ENCODE measurements at regions not wholly inside any gene's neighbourhood (a gene's known extent, or its start where the extent isn't known, plus 50 kb on each side); places are given as distances from the start of the nearest gene placed in this dataset.

DNA sequence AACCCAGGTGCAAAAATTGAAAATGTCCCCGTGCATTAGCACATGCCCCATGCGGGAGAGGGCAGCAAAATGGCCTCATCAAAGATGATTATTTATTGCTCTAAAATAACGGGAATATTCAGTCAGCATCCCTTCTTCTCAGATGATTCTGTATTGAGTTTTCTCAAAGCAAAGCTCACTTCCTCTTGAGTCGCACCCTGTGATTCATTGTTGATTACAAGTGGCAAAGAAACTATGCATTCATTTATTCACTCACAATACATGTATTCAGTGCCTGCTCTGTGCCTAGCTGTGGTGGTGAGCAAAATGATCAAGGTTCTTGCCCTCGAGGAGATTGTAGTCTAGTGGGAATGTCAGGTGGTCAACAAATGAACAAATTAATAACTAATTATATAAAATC is 226.0 kb upstream of the KAZN start:
- Mint-ChIP-seq H3K27ac (no peak overlapping the region), H3K27me3 (peaks cover 0 to 19% (median 9%) of the 10 kb centered on the region in 5 donors), H3K9me3 (peaks cover 0 to 3% (median 0%) of the 10 kb centered on the region in 11 donors), H3K36me3 (no peaks in the 10 kb centered on the region), H3K4me1 (no peaks in the 10 kb centered on the region), H3K4me3 (no peak overlapping the region)
- ChIA-PET CTCF (no interaction called here), POLR2A (no interaction called here)
- no peaks in the 10 kb centered on the region for H3K4me1 ChIP-seq (ENCODE audit: control insufficient read depth in 2 of 2, insufficient read depth in 2 of 2, low read length in 2 of 2)
- intact Hi-C loops (cut with micrococcal nuclease), result no loop called here
- DNase-seq (no peak), ATAC-seq (no peak)
- no peaks in the 10 kb centered on the region for H3K36me3 ChIP-seq (ENCODE audit: control insufficient read depth in 2 of 3, insufficient read depth in 3 of 3, low read length in 3 of 3)
- no peak overlapping the region for H3K4me3 ChIP-seq (ENCODE audit: low read length)
- no peaks in the 10 kb centered on the region for H3K9me3 ChIP-seq (ENCODE audit: control insufficient read depth in 2 of 3, low read length in 3 of 3)
- H3K27ac ChIP-seq (ENCODE audit: low read depth, low read length), result no peak overlapping the region
- no peaks in the 10 kb centered on the region for H3K27me3 ChIP-seq (ENCODE audit: control insufficient read depth in 2 of 2, insufficient read depth in 2 of 2, low read length in 2 of 2)

DNA sequence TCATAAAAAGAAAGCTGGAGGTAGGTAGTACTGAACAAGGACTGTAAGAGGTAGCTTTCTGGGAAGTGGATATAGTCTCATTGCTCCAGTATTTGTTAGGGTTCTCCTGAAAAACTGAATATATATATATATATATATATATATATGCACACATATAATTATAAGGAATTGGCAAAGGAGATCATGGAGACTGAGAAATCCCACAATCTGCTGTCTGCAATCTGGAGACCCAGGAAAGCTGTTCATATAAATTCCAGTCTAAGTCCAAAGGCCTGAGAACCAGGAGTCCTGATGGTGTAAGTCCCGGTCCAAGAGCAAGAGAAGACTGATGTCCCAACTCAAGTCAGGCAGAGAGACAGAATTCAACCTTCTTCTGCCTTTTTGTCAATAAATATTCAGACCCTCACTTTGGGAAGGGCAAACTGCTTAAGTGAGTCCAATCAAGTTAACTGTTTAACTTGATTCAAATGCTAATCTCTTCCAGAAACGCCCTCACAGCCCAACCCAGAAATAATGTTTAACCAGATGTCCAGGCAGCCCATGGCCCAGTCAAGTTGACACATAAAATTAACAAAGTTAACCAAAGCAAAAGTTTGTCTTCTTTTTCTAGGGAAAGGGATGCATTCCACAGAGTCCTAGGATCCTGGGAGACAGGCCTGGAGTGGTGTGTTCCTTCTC is 225.3 kb upstream of the KAZN start:
- Histone ChIP-seq H3K9me3 (ENCODE audit: control insufficient read depth in 2 of 3, low read length in 3 of 3) (peaks cover 0 to 1% (median 0%) of the 10 kb centered on the region in 3 experiments), H3K4me1 (ENCODE audit: control insufficient read depth in 2 of 2, insufficient read depth in 2 of 2, low read length in 2 of 2) (no peaks in the 10 kb centered on the region), H3K27me3 (ENCODE audit: control insufficient read depth in 2 of 2, insufficient read depth in 2 of 2, low read length in 2 of 2) (no peaks in the 10 kb centered on the region), H3K4me3 (ENCODE audit: low read length) (no peak overlapping the region), H3K36me3 (ENCODE audit: control insufficient read depth in 2 of 3, insufficient read depth in 3 of 3, low read length in 3 of 3) (no peaks in the 10 kb centered on the region), H3K27ac (ENCODE audit: low read depth, low read length) (no peak overlapping the region)
- Mint-ChIP-seq H3K9me3 (peaks cover 0 to 5% (median 3%) of the 10 kb centered on the region in 11 donors), H3K4me1 (no peaks in the 10 kb centered on the region), H3K36me3 (no peaks in the 10 kb centered on the region), H3K27me3 (peaks cover 0 to 14% (median 4%) of the 10 kb centered on the region in 5 donors), H3K27ac (no peak overlapping the region), H3K4me3 (no peak overlapping the region)
- ChIA-PET CTCF (no interaction called here), POLR2A (no interaction called here)
- DNase-seq, result no peak
- ATAC-seq, result no peak
- intact Hi-C loops (cut with micrococcal nuclease), result no loop called here

DNA sequence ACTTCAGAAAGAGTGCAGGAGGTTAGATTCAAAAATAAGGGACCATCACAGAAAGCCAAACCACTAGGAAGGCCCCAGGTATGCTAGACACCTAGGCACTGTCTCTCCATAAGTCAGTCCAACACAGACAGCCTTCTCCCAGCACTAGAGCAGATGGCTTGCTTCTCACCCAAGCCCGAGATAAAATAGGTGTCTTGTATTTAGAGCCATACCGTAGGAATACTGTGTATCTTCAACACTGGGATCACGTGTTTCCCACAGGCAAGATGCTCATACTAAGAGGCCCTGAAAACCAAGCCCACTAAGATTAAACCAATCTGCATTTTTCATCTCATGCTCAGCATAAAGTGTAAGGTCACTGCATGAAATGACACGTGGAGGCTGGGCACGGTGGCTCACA is 223.3 kb upstream of the KAZN start:
- intact Hi-C loops (cut with micrococcal nuclease), result no loop called here
- ATAC-seq, result no peak
- H3K36me3 Mint-ChIP-seq, result peaks cover 0 to 5% (median 0%) of the 10 kb centered on the region in 5 donors
- DNase-seq, result no peak
- H3K9me3 Mint-ChIP-seq, result peaks cover 0 to 23% (median 11%) of the 10 kb centered on the region in 11 donors
- peaks cover 0 to 5% (median 0%) of the 10 kb centered on the region in 5 donors for H3K27me3 Mint-ChIP-seq
- H3K4me3 ChIP-seq (ENCODE audit: low read length), result no peak overlapping the region
- ChIA-PET POLR2A (no interaction called here), CTCF (no interaction called here)
- no peak overlapping the region for H3K27ac ChIP-seq (ENCODE audit: low read depth, low read length)
- H3K4me3 Mint-ChIP-seq, result no peak overlapping the region
- no peak overlapping the region for H3K27ac Mint-ChIP-seq
- H3K27me3 ChIP-seq (ENCODE audit: control insufficient read depth in 2 of 2, insufficient read depth in 2 of 2, low read length in 2 of 2), result no peaks in the 10 kb centered on the region
- H3K4me1 Mint-ChIP-seq, result no peaks in the 10 kb centered on the region
- H3K9me3 ChIP-seq (ENCODE audit: control insufficient read depth in 2 of 3, low read length in 3 of 3), result peaks cover 0 to 15% (median 0%) of the 10 kb centered on the region in 3 experiments
- no peaks in the 10 kb centered on the region for H3K36me3 ChIP-seq (ENCODE audit: control insufficient read depth in 2 of 3, insufficient read depth in 3 of 3, low read length in 3 of 3)
- H3K4me1 ChIP-seq (ENCODE audit: control insufficient read depth in 2 of 2, insufficient read depth in 2 of 2, low read length in 2 of 2), result no peaks in the 10 kb centered on the region

DNA sequence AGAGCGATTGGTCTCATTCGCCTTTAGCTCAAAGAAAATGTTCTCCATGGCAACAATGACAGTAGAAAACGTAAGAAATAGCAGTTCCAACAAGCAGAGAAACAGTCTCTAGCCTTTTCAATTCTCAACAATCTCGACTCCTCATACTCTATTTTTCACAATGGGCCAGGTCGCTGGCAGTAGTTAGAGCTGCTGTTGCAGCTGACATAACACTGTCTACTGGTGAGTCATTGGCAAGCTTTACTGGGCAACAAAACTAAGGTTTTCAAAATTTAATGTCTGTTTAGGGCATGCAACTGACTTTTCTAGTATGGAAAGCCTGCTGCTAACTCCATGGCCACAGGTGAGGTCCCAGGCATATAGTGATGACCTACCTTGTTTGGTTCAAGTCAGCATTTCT is 221.1 kb upstream of the KAZN start:
- Mint-ChIP-seq H3K36me3 (peaks cover 0 to 5% (median 0%) of the 10 kb centered on the region in 5 donors), H3K4me1 (no peaks in the 10 kb centered on the region), H3K9me3 (peaks cover 8 to 43% (median 27%) of the 10 kb centered on the region in 11 donors), H3K27ac (no peak overlapping the region), H3K4me3 (no peak overlapping the region), H3K27me3 (peaks cover 0 to 6% (median 0%) of the 10 kb centered on the region in 5 donors)
- no peaks in the 10 kb centered on the region for H3K4me1 ChIP-seq (ENCODE audit: control insufficient read depth in 2 of 2, insufficient read depth in 2 of 2, low read length in 2 of 2)
- intact Hi-C loops (cut with micrococcal nuclease), result no loop called here
- POLR2A ChIA-PET, result no interaction called here
- DNase-seq, result no peak
- H3K27ac ChIP-seq (ENCODE audit: low read depth, low read length), result no peak overlapping the region
- CTCF ChIA-PET, result no interaction called here
- H3K4me3 ChIP-seq (ENCODE audit: low read length), result no peak overlapping the region
- ATAC-seq, result no peak
- H3K27me3 ChIP-seq (ENCODE audit: control insufficient read depth in 2 of 2, insufficient read depth in 2 of 2, low read length in 2 of 2), result no peaks in the 10 kb centered on the region
- H3K36me3 ChIP-seq (ENCODE audit: control insufficient read depth in 2 of 3, insufficient read depth in 3 of 3, low read length in 3 of 3), result no peaks in the 10 kb centered on the region
- H3K9me3 ChIP-seq (ENCODE audit: control insufficient read depth in 2 of 3, low read length in 3 of 3), result peaks cover 0 to 22% (median 0%) of the 10 kb centered on the region in 3 experiments

DNA sequence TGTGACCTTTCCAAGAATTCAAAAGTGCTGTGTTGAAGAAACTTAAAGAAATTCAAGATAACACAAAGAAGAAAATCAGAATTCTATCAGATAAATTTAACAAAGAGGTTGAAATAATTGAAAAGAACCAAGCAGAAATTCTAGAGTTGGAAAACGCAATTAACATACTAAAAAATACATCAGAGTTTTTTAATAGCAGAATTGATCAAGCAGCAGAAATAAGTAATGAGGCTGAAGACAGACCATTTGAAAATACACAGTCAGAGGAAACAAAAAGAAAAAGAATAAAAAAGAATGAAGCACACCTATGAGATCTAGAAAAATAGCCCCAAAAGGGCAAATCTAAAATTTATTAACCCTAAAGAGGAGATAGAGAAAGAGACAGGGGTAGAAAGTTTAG is 218.1 kb upstream of the KAZN start:
- ChIA-PET CTCF (no interaction called here), POLR2A (no interaction called here)
- Mint-ChIP-seq H3K9me3 (peaks cover 8 to 47% (median 28%) of the 10 kb centered on the region in 11 donors), H3K27me3 (peaks cover 0 to 6% (median 0%) of the 10 kb centered on the region in 5 donors), H3K4me3 (no peak overlapping the region), H3K36me3 (peaks cover 0 to 5% (median 0%) of the 10 kb centered on the region in 5 donors), H3K27ac (no peak overlapping the region), H3K4me1 (no peaks in the 10 kb centered on the region)
- Histone ChIP-seq H3K27me3 (ENCODE audit: control insufficient read depth in 2 of 2, insufficient read depth in 2 of 2, low read length in 2 of 2) (no peaks in the 10 kb centered on the region), H3K9me3 (ENCODE audit: control insufficient read depth in 2 of 3, low read length in 3 of 3) (peaks cover 0 to 22% (median 0%) of the 10 kb centered on the region in 3 experiments), H3K4me1 (ENCODE audit: control insufficient read depth in 2 of 2, insufficient read depth in 2 of 2, low read length in 2 of 2) (no peaks in the 10 kb centered on the region), H3K27ac (ENCODE audit: low read depth, low read length) (no peak overlapping the region), H3K36me3 (ENCODE audit: control insufficient read depth in 2 of 3, insufficient read depth in 3 of 3, low read length in 3 of 3) (no peaks in the 10 kb centered on the region), H3K4me3 (ENCODE audit: low read length) (no peak overlapping the region)
- DNase-seq (no peak), ATAC-seq (no peak)
- intact Hi-C loops (cut with micrococcal nuclease), result no loop called here

DNA sequence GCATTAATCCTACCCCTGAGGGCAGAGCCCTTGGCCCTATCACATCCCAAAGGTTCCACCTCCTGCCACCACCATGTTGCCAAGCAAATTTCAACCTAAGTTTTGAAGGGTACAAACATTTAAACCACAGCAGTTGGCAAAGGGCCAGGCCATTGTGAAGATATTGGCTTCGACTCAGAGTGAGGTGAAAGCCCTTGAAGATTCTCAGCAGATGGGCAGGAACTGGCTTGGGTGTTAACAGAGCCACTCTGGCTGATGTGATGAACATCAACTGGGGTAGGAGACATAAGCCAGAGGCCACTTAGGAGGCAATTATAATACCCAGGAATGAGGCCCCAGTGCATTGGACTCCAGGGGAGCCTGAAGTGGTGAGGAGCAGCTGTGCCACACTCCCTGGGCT is 207.7 kb upstream of the KAZN start:
- ChIA-PET POLR2A (no interaction called here), CTCF (no interaction called here)
- no peak for DNase-seq
- no peak overlapping the region for H3K4me3 Mint-ChIP-seq
- H3K36me3 Mint-ChIP-seq, result peaks cover 0 to 5% (median 0%) of the 10 kb centered on the region in 5 donors
- no peak overlapping the region for H3K4me3 ChIP-seq (ENCODE audit: low read length)
- H3K27me3 Mint-ChIP-seq, result peaks cover 0 to 38% (median 25%) of the 10 kb centered on the region in 5 donors
- no peak for ATAC-seq
- peaks cover 0 to 1% (median 0%) of the 10 kb centered on the region in 7 donors for H3K4me1 Mint-ChIP-seq
- H3K4me1 ChIP-seq (ENCODE audit: control insufficient read depth in 2 of 2, insufficient read depth in 2 of 2, low read length in 2 of 2), result no peaks in the 10 kb centered on the region
- H3K36me3 ChIP-seq (ENCODE audit: control insufficient read depth in 2 of 3, insufficient read depth in 3 of 3, low read length in 3 of 3), result no peaks in the 10 kb centered on the region
- H3K27ac ChIP-seq (ENCODE audit: low read depth, low read length), result no peak overlapping the region
- intact Hi-C loops (cut with micrococcal nuclease), result no loop called here
- H3K9me3 Mint-ChIP-seq, result peaks cover 0 to 15% (median 8%) of the 10 kb centered on the region in 11 donors
- H3K27ac Mint-ChIP-seq, result no peak overlapping the region
- H3K27me3 ChIP-seq (ENCODE audit: control insufficient read depth in 2 of 2, insufficient read depth in 2 of 2, low read length in 2 of 2), result no peaks in the 10 kb centered on the region
- H3K9me3 ChIP-seq (ENCODE audit: control insufficient read depth in 2 of 3, low read length in 3 of 3), result no peaks in the 10 kb centered on the region

DNA sequence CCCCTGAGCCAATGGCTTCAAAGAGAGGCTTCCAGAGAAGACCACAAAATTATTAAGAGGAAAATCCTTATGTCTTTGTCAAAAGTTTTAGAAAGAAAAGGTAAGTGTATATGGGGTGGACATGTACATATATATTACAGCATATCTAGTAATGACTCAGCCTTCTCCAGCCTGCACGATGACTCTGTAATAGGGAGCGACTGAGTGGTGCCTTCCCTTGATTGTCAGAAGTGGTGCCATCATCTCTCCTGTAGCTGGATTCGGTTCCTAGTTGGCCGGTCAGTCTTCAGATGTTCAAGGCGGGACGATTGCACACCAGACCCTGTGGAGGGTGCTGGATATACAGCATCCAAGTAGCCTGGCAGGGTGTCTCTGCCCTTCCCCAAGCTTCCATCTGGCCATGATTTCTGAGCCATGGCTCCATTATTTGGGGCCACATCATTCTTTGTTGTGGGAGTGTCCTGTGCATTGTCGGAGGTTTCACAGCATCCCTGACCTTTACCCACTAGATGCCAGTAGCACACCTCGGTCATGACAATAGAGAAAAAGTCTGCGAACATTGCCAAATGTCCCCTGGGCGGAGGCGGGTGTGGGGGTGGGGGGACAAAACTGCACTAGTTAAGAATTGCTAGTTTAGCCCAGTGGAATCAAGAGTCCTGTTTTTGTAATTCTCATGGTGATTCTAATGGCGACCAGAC is 206.2 kb upstream of the KAZN start:
- H3K9me3 Mint-ChIP-seq, result peaks cover 0 to 12% (median 6%) of the 10 kb centered on the region in 11 donors
- CTCF ChIA-PET, result no interaction called here

More for the DNA sequence above, 206.2 kb upstream of the KAZN start:
- Mint-ChIP-seq H3K36me3 (peaks cover 0 to 5% (median 0%) of the 10 kb centered on the region in 5 donors), H3K4me1 (peaks cover 0 to 1% (median 0%) of the 10 kb centered on the region in 7 donors), H3K27me3 (peaks cover 0 to 38% (median 25%) of the 10 kb centered on the region in 5 donors), H3K27ac (no peak overlapping the region), H3K4me3 (no peak overlapping the region)
- DNase-seq, result no peak
- Histone ChIP-seq H3K27me3 (ENCODE audit: control insufficient read depth in 2 of 2, insufficient read depth in 2 of 2, low read length in 2 of 2) (no peaks in the 10 kb centered on the region), H3K4me3 (ENCODE audit: low read length) (no peak overlapping the region), H3K9me3 (ENCODE audit: control insufficient read depth in 2 of 3, low read length in 3 of 3) (no peaks in the 10 kb centered on the region), H3K4me1 (ENCODE audit: control insufficient read depth in 2 of 2, insufficient read depth in 2 of 2, low read length in 2 of 2) (no peaks in the 10 kb centered on the region), H3K36me3 (ENCODE audit: control insufficient read depth in 2 of 3, insufficient read depth in 3 of 3, low read length in 3 of 3) (no peaks in the 10 kb centered on the region), H3K27ac (ENCODE audit: low read depth, low read length) (no peak overlapping the region)
- intact Hi-C loops (cut with micrococcal nuclease), result no loop called here
- ATAC-seq, result no peak
- POLR2A ChIA-PET, result no interaction called here

All from naive thymus-derived CD4-positive, alpha-beta T cell (primary cell).